22Rv1 (cell line): ENCODE measurements at regions not wholly inside any gene's neighbourhood (a gene's known extent, or its start where the extent isn't known, plus 50 kb on each side); places are given as distances from the start of the nearest gene placed in this dataset.

Source experiments
- ZFX ChIP-seq: fragments of 450-650 bp; IDR thresholded peaks from 2 replicates; pipeline ENCODE4 v1.6.1; 2017; ENCODE audit warnings: antibody characterized with exemption, borderline replicate concordance
- TF ChIP-seq, protein P1 (sequence below): fragments of 450-650 bp; IDR thresholded peaks from 2 replicates; pipeline ENCODE4 v1.5.1; 2017; ENCODE audit warnings: mild to moderate bottlenecking

DNA sequence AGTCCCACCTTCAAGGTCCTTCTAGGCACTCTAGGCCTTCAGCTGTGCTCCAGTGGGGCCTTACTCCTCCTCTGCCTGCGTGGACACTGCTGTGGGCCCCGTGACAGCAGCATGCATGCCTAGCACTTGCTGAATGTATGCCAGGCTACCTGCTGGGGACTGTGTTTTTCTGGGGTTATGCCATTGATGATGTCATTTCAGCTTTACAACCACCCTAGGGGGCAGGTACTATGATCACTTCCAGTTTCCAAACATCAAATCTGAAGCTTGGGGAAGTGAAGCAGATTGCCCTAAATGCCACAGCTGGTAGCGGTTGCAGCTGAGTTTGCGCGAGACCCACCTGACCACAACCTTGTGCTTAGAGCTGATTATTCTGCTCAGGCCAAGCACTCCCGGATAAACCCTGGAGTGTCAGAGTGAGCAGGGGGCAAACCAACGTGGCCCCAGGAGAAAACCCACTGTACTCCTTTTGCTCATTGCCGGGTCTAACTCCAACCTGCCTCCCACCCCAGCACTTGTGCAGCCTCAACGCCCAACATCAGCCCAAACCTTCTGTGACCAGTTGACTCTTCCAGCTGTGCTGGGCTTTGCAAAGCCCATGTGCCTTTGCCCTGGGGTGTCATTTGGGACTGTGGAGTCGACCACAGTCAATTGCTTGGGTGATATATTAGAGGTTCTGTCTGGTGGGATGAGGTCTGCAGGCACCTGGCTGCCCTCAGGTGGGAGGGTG is 168.4 kb downstream of the ENGASE start:
- TF ChIP-seq, protein P1, sequence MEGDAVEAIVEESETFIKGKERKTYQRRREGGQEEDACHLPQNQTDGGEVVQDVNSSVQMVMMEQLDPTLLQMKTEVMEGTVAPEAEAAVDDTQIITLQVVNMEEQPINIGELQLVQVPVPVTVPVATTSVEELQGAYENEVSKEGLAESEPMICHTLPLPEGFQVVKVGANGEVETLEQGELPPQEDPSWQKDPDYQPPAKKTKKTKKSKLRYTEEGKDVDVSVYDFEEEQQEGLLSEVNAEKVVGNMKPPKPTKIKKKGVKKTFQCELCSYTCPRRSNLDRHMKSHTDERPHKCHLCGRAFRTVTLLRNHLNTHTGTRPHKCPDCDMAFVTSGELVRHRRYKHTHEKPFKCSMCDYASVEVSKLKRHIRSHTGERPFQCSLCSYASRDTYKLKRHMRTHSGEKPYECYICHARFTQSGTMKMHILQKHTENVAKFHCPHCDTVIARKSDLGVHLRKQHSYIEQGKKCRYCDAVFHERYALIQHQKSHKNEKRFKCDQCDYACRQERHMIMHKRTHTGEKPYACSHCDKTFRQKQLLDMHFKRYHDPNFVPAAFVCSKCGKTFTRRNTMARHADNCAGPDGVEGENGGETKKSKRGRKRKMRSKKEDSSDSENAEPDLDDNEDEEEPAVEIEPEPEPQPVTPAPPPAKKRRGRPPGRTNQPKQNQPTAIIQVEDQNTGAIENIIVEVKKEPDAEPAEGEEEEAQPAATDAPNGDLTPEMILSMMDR: no peak
- TF ChIP-seq ZFX: no peak
